ENCODE measurements at regions not wholly inside any gene's neighbourhood (a gene's known extent, or its start where the extent isn't known, plus 50 kb on each side); places are given as distances from the start of the nearest gene placed in this dataset.

- Histone ChIP-seq H3K9me3 (no peaks in the 10 kb centered on the region), H3K27ac (no peak overlapping the region), H3K4me3 (no peak overlapping the region), H3K4me1 (no peaks in the 10 kb centered on the region), H3K36me3 (no peaks in the 10 kb centered on the region), H3K27me3 (no peaks in the 10 kb centered on the region)
- ATAC-seq, result no peak
- WGBS, 2 donors (ENCODE audit: low coverage in 1 of 2), result 45 to 70% methylated on average over 2 to 4 of the region's 4 CpGs
- TF ChIP-seq POLR2AphosphoS5 (IDR thresholded peaks at IDR 0.05), result no peak
These were observed 1074.4 kb upstream of the GYPC start for GRCh38 chr2:125581557-125581956.

DNA sequence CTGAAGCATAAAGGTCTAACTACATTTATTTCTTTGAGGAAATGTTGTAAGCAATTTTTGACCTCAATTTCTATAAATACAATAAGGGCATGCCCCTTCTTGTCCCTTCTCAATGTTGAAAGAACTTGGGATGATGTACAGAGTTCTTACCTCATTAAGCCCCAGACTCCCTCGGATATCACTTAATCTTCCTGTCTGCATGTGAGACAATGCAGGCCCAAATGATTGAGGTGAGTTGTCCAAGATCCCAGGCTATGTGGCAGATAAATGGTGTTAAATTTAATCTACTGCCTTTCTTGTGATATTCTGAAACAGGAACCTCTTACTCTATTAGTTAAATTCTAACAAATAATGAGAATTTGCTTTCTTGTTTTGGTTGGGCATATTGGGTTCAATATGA lies 1073.4 kb upstream of the GYPC start:
- Histone ChIP-seq H3K4me1 (no peaks in the 10 kb centered on the region), H3K27me3 (no peaks in the 10 kb centered on the region), H3K9me3 (no peaks in the 10 kb centered on the region), H3K27ac (no peak overlapping the region), H3K36me3 (no peaks in the 10 kb centered on the region), H3K4me3 (no peak overlapping the region)
- 0 to 50% methylated on average over 1 of the region's 1 CpG for WGBS, 2 donors (ENCODE audit: low coverage in 1 of 2)
- TF ChIP-seq EP300 (IDR thresholded peaks at IDR 0.05), result no peak
- TF ChIP-seq, protein P1, sequence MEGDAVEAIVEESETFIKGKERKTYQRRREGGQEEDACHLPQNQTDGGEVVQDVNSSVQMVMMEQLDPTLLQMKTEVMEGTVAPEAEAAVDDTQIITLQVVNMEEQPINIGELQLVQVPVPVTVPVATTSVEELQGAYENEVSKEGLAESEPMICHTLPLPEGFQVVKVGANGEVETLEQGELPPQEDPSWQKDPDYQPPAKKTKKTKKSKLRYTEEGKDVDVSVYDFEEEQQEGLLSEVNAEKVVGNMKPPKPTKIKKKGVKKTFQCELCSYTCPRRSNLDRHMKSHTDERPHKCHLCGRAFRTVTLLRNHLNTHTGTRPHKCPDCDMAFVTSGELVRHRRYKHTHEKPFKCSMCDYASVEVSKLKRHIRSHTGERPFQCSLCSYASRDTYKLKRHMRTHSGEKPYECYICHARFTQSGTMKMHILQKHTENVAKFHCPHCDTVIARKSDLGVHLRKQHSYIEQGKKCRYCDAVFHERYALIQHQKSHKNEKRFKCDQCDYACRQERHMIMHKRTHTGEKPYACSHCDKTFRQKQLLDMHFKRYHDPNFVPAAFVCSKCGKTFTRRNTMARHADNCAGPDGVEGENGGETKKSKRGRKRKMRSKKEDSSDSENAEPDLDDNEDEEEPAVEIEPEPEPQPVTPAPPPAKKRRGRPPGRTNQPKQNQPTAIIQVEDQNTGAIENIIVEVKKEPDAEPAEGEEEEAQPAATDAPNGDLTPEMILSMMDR (IDR thresholded peaks at IDR 0.05), result no peak
- no peak for TF ChIP-seq POLR2AphosphoS5 (IDR thresholded peaks at IDR 0.05)
- TF ChIP-seq POLR2A (IDR thresholded peaks at IDR 0.05), result no peak
- ATAC-seq, result no peak

DNA sequence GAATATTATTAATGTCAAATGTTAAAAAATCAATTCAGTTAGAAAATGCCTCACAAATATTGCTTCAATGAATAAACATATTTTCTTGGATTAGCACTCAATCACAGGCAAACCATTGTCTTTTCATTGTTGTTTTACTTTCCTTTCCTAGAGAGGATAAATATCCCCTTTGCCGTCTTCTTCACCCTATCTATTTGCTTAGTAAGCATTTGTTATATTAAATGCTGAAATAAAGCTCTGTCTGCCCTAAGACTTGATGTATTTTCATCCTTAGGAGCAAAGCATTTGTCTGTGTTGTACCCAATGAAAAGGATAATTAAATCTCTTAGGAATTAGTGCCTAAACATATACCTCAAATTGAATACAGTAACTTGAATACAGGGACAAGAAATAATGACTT lies 1071.2 kb upstream of the GYPC start:
- 60 to 91% methylated on average over 1 of the region's 1 CpG for WGBS, 2 donors (ENCODE audit: low coverage in 1 of 2)
- TF ChIP-seq POLR2AphosphoS5 (IDR thresholded peaks at IDR 0.05), result no peak
- no peak for TF ChIP-seq POLR2A (IDR thresholded peaks at IDR 0.05)
- TF ChIP-seq EP300 (IDR thresholded peaks at IDR 0.05), result no peak
- TF ChIP-seq, protein P1 (IDR thresholded peaks at IDR 0.05), result no peak
- no peak overlapping the region for H3K4me3 ChIP-seq
- no peak for ATAC-seq
- no peaks in the 10 kb centered on the region for H3K4me1 ChIP-seq
- no peaks in the 10 kb centered on the region for H3K36me3 ChIP-seq
- H3K27ac ChIP-seq, result no peak overlapping the region
- no peaks in the 10 kb centered on the region for H3K27me3 ChIP-seq
- H3K9me3 ChIP-seq, result no peaks in the 10 kb centered on the region

DNA sequence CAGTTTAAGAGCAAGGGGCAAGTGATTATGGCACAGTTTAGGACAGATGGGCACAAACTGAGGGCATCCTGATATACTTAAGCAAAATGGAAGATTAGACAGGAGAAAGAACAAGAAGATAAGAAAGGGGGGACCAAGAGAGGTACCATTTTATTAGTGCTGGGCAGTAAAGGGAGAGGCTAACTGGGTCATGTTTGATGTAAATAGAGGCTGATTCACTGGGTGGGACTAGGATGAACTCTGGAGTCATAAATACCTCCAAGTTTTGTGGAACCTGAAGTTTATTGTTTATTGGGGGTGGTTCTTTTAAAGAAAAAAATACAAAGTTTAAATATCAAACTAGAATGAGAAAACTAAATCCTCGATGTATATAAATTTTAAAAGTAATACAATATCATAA lies 1067.2 kb upstream of the GYPC start:
- Histone ChIP-seq H3K4me3 (no peak overlapping the region), H3K27me3 (no peaks in the 10 kb centered on the region), H3K9me3 (no peaks in the 10 kb centered on the region), H3K36me3 (no peaks in the 10 kb centered on the region), H3K4me1 (no peaks in the 10 kb centered on the region), H3K27ac (no peak overlapping the region)
- TF ChIP-seq, protein P1 (IDR thresholded peaks at IDR 0.05), result no peak
- TF ChIP-seq POLR2A (IDR thresholded peaks at IDR 0.05), result no peak
- TF ChIP-seq POLR2AphosphoS5 (IDR thresholded peaks at IDR 0.05), result no peak
- TF ChIP-seq EP300 (IDR thresholded peaks at IDR 0.05), result no peak
- WGBS, 2 donors (ENCODE audit: low coverage in 1 of 2), result 89 to 100% methylated on average over 1 of the region's 1 CpG
- ATAC-seq, result no peak

GRCh38 chr2:125591954-125592353 lies 1064.0 kb upstream of the GYPC start:
- Histone ChIP-seq H3K9me3 (no peaks in the 10 kb centered on the region), H3K27ac (no peak overlapping the region), H3K4me1 (no peaks in the 10 kb centered on the region), H3K4me3 (no peak overlapping the region), H3K27me3 (no peaks in the 10 kb centered on the region), H3K36me3 (no peaks in the 10 kb centered on the region)
- ATAC-seq, result no peak
- TF ChIP-seq, protein P1 (IDR thresholded peaks at IDR 0.05), result no peak
- TF ChIP-seq POLR2AphosphoS5 (IDR thresholded peaks at IDR 0.05), result no peak
- no peak for TF ChIP-seq POLR2A (IDR thresholded peaks at IDR 0.05)
- no peak for TF ChIP-seq EP300 (IDR thresholded peaks at IDR 0.05)
- 67 to 75% methylated on average over 3 to 4 of the region's 4 CpGs for WGBS, 2 donors (ENCODE audit: low coverage in 1 of 2)
